Transverse colon (tissue), 3 donors: ENCODE measurements at regions not wholly inside any gene's neighbourhood (a gene's known extent, or its start where the extent isn't known, plus 50 kb on each side); places are given as distances from the start of the nearest gene placed in this dataset.

Experiments
- EP300 ChIP-seq: sonication (generic); formaldehyde crosslinking; IDR thresholded peaks from one replicate; pipeline ENCODE4 v1.6.1; 2017; ENCODE audit warnings: antibody characterized with exemption, low read depth
- TF ChIP-seq, protein P1 (sequence below), 5 experiments: fragments of 200-600 bp in 3 of 5; fragments of 450-650 bp in 2 of 5; sonication (generic) in 3 of 5; IDR thresholded peaks; 1 replicate in 2 of 5; 2 replicates in 3 of 5; pipeline ENCODE4 v1.5.1; 2016 to 2017; ENCODE audit warnings: antibody characterized with exemption in 5 of 5, inconsistent platforms in 3 of 5, mild to moderate bottlenecking in 2 of 5, moderate library complexity in 1 of 5

DNA sequence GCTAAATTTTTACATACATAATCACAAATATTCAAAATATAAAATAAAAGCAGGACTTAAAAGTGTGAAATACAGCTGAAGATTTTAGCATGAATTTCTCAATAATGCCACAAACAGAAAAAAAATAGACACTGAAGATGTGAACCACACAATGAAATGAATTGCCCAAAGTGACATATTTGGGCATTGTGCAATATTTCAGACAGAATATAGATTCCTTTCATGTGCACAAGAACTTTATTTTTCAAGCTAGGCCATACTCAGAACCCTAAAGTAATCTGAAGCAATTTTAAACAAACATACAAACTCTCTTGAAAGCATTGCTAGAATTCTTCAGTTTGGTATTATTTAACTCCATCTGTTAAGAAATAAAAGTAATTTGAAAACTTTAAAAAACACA lies 764.1 kb downstream of the STIM2 start:
- TF ChIP-seq, protein P1, sequence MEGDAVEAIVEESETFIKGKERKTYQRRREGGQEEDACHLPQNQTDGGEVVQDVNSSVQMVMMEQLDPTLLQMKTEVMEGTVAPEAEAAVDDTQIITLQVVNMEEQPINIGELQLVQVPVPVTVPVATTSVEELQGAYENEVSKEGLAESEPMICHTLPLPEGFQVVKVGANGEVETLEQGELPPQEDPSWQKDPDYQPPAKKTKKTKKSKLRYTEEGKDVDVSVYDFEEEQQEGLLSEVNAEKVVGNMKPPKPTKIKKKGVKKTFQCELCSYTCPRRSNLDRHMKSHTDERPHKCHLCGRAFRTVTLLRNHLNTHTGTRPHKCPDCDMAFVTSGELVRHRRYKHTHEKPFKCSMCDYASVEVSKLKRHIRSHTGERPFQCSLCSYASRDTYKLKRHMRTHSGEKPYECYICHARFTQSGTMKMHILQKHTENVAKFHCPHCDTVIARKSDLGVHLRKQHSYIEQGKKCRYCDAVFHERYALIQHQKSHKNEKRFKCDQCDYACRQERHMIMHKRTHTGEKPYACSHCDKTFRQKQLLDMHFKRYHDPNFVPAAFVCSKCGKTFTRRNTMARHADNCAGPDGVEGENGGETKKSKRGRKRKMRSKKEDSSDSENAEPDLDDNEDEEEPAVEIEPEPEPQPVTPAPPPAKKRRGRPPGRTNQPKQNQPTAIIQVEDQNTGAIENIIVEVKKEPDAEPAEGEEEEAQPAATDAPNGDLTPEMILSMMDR (IDR thresholded peaks at IDR 0.05), result no peak
- no peak for TF ChIP-seq EP300
